Liver (tissue), 8 donors: ENCODE measurements at regions not wholly inside any gene's neighbourhood (a gene's known extent, or its start where the extent isn't known, plus 50 kb on each side); places are given as distances from the start of the nearest gene placed in this dataset.

Experiments
- DNase-seq: peaks from one replicate; pipeline ENCODE4 v3.0.0-alpha.2; 2017; ENCODE audit warnings: low spot score
- H3K27ac ChIP-seq, 2 donors: one replicate each; pipeline ENCODE4 v1.7.0; 2013; ENCODE audit warnings: inconsistent platforms in 2 of 2, low read length in 2 of 2, control low read depth in 1 of 2, low read depth in 1 of 2, mild to moderate bottlenecking in 1 of 2
- H3K27me3 ChIP-seq, 4 donors: one replicate each; pipeline versions ENCODE4 v1.6.1 to v1.7.0; 2013; ENCODE audit warnings: low read length in 3 of 4, inconsistent platforms in 1 of 4, mild to moderate bottlenecking in 1 of 4, moderate library complexity in 1 of 4; ENCODE audit not compliant: control insufficient read depth in 4 of 4, insufficient read depth in 4 of 4
- H3K36me3 ChIP-seq, 4 donors: one replicate each; pipeline versions ENCODE4 v1.6.1 to v1.7.0; 2013; ENCODE audit warnings: low read length in 3 of 4, mild to moderate bottlenecking in 3 of 4, low read depth in 1 of 4, moderate library complexity in 1 of 4; ENCODE audit not compliant: control insufficient read depth in 4 of 4, insufficient read depth in 3 of 4
- H3K4me1 ChIP-seq, 4 donors: one replicate each; pipeline versions ENCODE4 v1.6.1 to v1.7.0; 2013; ENCODE audit warnings: low read length in 3 of 4, mild to moderate bottlenecking in 3 of 4, moderate library complexity in 1 of 4; ENCODE audit not compliant: control insufficient read depth in 4 of 4, insufficient read depth in 4 of 4
- H3K4me3 ChIP-seq, 3 donors: one replicate each; pipeline versions ENCODE4 v1.6.1 to v1.7.0; 2013; ENCODE audit warnings: low read length in 3 of 3, control low read depth in 1 of 3, low read depth in 1 of 3, mild to moderate bottlenecking in 1 of 3
- H3K9ac ChIP-seq, 2 donors: one replicate each; pipeline ENCODE4 v1.7.0; 2013; ENCODE audit warnings: low read length in 2 of 2, mild to moderate bottlenecking in 2 of 2, moderate library complexity in 2 of 2, control low read depth in 1 of 2, low read depth in 1 of 2
- H3K9me3 ChIP-seq, 4 donors: one replicate each; pipeline versions ENCODE4 v1.6.1 to v1.7.0; 2013; ENCODE audit warnings: low read length in 3 of 4; ENCODE audit not compliant: control insufficient read depth in 4 of 4
- FOXA1 ChIP-seq: IDR thresholded peaks from 2 replicates; pipeline ENCODE4 v1.6.1; 2016; ENCODE audit warnings: antibody characterized with exemption
- FOXA2 ChIP-seq: IDR thresholded peaks from 2 replicates; pipeline ENCODE4 v1.6.1; 2016; ENCODE audit warnings: antibody characterized with exemption
- GABPA ChIP-seq, 2 donors: IDR thresholded peaks in 1 of 2; conservative IDR thresholded peaks in 1 of 2; 2 replicates each; pipeline ENCODE4 v1.6.1; 2016; ENCODE audit warnings: antibody characterized with exemption in 2 of 2, mild to moderate bottlenecking in 1 of 2, moderate library complexity in 1 of 2
- HNF4A ChIP-seq, 2 donors: conservative IDR thresholded peaks; 2 replicates each; pipeline ENCODE4 v1.6.1; 2016; ENCODE audit warnings: antibody characterized with exemption in 2 of 2, mild to moderate bottlenecking in 2 of 2
- JUND ChIP-seq, 2 donors: IDR thresholded peaks; 2 replicates each; pipeline ENCODE4 v1.6.1; 2016; ENCODE audit warnings: antibody characterized with exemption in 2 of 2
- RAD21 ChIP-seq, 2 donors: IDR thresholded peaks; 2 replicates each; pipeline ENCODE4 v1.6.1; 2016; ENCODE audit warnings: antibody characterized with exemption in 2 of 2, mild to moderate bottlenecking in 2 of 2
- RXRA ChIP-seq, 2 donors: IDR thresholded peaks; 2 replicates each; pipeline ENCODE4 v1.6.1; 2017 to 2018; ENCODE audit warnings: antibody characterized with exemption in 2 of 2, mild to moderate bottlenecking in 1 of 2
- SP1 ChIP-seq: IDR thresholded peaks from 2 replicates; pipeline ENCODE4 v1.6.1; 2018; ENCODE audit warnings: antibody characterized with exemption, mild to moderate bottlenecking
- YY1 ChIP-seq: IDR thresholded peaks from 2 replicates; pipeline ENCODE4 v1.6.1; 2016; ENCODE audit warnings: antibody characterized with exemption, mild to moderate bottlenecking
- ZBTB33 ChIP-seq: IDR thresholded peaks from 2 replicates; pipeline ENCODE4 v1.6.1; 2016; ENCODE audit warnings: antibody characterized with exemption
- WGBS: extraction: QIAGEN DNeasy Blood & Tissue Kit; methylation state at CpG from one replicate; pipeline ENCODE4 v1.1.7; 2013; 5-methylcytosine and 5-hydroxymethylcytosine counted together
- TF ChIP-seq, protein P1 (sequence below): fragments of 150-350 bp; IDR thresholded peaks from 2 replicates; pipeline ENCODE4 v1.5.1; 2017; ENCODE audit warnings: improper control_type of control experiment, low read depth, low read length; ENCODE audit not compliant: missing input control
- donor health status: healthy.
- donor health status: healthy.
- donor health status: healthy.
- donor health status: healthy.
- donor health status: healthy.

DNA sequence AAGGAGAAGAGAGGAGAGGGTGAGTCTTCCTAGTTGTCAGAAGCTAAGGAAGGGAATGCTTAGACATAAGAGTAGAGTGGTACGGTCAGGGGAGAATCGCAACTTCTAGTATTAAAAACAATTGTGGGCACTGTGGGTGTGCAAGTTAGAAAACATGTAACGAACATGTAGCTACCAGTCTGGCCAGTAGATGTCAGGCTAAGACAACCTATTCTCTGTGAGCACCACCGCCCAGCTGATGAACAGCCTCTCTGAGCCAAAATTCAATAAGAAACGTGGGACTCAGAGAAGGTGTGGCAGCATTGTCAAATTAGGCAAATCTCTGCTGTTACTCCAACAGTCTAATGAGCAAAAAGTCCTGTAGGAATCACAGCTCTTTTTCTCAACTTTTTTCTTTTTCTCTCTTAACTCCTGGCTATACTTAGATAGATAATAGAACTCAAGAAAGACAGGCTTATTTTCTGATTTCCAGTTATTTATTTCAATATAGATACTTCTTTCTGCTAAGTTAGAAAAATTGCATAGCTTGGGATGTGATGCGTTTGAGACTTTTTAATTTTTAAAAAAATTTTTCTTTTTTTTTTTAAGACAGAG is 186.2 kb downstream of the USP12 start:
- Histone ChIP-seq H3K27me3 (no peaks in the 10 kb centered on the region), H3K4me3 (no peak overlapping the region), H3K9ac (no peak overlapping the region), H3K36me3 (no peaks in the 10 kb centered on the region), H3K9me3 (no peaks in the 10 kb centered on the region), H3K4me1 (peaks cover 14 to 47% (median 39%) of the 10 kb centered on the region in 4 donors), H3K27ac (no peak overlapping the region)
- 8% methylated on average over 6 of the region's 6 CpGs for WGBS
- peak; percentile 76 for DNase-seq
- TF ChIP-seq, protein P1, sequence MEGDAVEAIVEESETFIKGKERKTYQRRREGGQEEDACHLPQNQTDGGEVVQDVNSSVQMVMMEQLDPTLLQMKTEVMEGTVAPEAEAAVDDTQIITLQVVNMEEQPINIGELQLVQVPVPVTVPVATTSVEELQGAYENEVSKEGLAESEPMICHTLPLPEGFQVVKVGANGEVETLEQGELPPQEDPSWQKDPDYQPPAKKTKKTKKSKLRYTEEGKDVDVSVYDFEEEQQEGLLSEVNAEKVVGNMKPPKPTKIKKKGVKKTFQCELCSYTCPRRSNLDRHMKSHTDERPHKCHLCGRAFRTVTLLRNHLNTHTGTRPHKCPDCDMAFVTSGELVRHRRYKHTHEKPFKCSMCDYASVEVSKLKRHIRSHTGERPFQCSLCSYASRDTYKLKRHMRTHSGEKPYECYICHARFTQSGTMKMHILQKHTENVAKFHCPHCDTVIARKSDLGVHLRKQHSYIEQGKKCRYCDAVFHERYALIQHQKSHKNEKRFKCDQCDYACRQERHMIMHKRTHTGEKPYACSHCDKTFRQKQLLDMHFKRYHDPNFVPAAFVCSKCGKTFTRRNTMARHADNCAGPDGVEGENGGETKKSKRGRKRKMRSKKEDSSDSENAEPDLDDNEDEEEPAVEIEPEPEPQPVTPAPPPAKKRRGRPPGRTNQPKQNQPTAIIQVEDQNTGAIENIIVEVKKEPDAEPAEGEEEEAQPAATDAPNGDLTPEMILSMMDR: peak; percentile 88
- TF ChIP-seq FOXA2 (peak; percentile 8), RAD21 (IDR thresholded peaks at IDR 0.05) (peak; percentile 98 to 99), JUND (IDR thresholded peaks at IDR 0.05) (no peak)

DNA sequence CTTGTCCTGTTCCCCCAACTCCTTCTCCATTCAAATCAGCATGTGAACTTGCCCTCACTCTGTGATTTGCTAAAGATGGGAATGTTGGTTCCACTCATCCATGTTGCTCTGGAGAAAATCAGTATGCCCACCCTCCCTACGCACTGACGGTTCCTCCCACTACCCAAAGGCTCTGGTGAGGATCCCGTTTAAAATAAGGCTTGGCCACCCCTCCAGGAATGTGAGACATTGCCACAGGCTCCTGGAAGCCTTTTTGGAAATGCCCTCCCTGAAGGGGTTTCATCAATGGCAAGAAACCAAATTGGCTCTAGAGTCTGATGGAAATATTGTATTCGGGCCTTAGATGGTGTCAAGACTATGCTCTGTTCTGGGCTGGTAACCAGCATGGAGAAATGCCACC is 187.3 kb downstream of the USP12 start:
- H3K27ac ChIP-seq: peak overlapping the region in 1 of 2 donors; percentile 90
- DNase-seq: no peak
- TF ChIP-seq FOXA2: no peak
- TF ChIP-seq HNF4A (conservative IDR thresholded peaks at IDR 0.05): peak in 1 of 2 donors; percentile 16
- H3K36me3 ChIP-seq: no peaks in the 10 kb centered on the region
- peaks cover 9 to 36% (median 29%) of the 10 kb centered on the region in 4 donors for H3K4me1 ChIP-seq
- no peaks in the 10 kb centered on the region for H3K27me3 ChIP-seq
- no peaks in the 10 kb centered on the region for H3K9me3 ChIP-seq
- no peak overlapping the region for H3K9ac ChIP-seq
- WGBS: 90% methylated on average over 4 of the region's 4 CpGs
- H3K4me3 ChIP-seq: no peak overlapping the region

- Histone ChIP-seq H3K27me3 (no peaks in the 10 kb centered on the region), H3K4me3 (no peak overlapping the region), H3K27ac (peak overlapping the region; percentile 84 to 90), H3K9me3 (no peaks in the 10 kb centered on the region), H3K36me3 (no peaks in the 10 kb centered on the region), H3K4me1 (peaks cover 7 to 30% (median 23%) of the 10 kb centered on the region in 4 donors), H3K9ac (peak overlapping the region in 1 of 2 donors; percentile 73)
- DNase-seq: no peak
- no peak for TF ChIP-seq RXRA (IDR thresholded peaks at IDR 0.05)
- no peak for TF ChIP-seq FOXA1
- no peak for TF ChIP-seq YY1
- TF ChIP-seq, protein P1: no peak
- no peak for TF ChIP-seq SP1
- no peak for TF ChIP-seq HNF4A (conservative IDR thresholded peaks at IDR 0.05)
- TF ChIP-seq FOXA2: no peak
- TF ChIP-seq RAD21 (IDR thresholded peaks at IDR 0.05): no peak
- TF ChIP-seq GABPA (IDR thresholded peaks at IDR 0.05 in 1 of 2, conservative IDR thresholded peaks at IDR 0.05 in 1 of 2): no peak
- no peak for TF ChIP-seq ZBTB33
- WGBS: 76% methylated on average over 12 of the region's 12 CpGs
Measured at GRCh38 chr13:26983543-26984320, 187.9 kb downstream of the USP12 start.
